ENCODE measurements at regions not wholly inside any gene's neighbourhood (a gene's known extent, or its start where the extent isn't known, plus 50 kb on each side); places are given as distances from the start of the nearest gene placed in this dataset.
A peak's percentile ranks its signal among the peaks of the same experiment; 100 is the strongest.

DNA sequence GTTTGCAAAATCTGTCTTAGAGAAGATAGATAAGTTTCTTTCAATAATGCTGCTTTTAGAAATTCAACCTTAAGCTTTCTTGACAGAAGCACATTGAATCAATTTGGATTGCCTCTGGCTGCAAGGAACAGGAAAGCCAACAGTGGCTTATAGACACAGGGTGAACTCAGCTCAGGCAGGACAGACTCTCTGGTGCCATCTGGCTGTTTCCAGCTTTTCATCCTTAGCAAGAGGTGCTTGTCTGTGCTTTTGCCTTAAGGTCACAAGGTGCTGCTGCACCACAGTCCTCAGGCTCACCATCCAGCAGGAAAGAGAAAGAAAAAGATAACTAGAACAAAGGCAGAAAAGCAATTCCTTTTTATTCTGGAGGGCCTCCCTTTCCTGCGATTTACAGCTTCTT, 93.7 kb upstream of the ETS2 start:
- peak; percentile 16 for DNase-seq

GRCh38 chr21:38712664-38713063, 93.1 kb upstream of the ETS2 start:
- no peak for DNase-seq

DNA sequence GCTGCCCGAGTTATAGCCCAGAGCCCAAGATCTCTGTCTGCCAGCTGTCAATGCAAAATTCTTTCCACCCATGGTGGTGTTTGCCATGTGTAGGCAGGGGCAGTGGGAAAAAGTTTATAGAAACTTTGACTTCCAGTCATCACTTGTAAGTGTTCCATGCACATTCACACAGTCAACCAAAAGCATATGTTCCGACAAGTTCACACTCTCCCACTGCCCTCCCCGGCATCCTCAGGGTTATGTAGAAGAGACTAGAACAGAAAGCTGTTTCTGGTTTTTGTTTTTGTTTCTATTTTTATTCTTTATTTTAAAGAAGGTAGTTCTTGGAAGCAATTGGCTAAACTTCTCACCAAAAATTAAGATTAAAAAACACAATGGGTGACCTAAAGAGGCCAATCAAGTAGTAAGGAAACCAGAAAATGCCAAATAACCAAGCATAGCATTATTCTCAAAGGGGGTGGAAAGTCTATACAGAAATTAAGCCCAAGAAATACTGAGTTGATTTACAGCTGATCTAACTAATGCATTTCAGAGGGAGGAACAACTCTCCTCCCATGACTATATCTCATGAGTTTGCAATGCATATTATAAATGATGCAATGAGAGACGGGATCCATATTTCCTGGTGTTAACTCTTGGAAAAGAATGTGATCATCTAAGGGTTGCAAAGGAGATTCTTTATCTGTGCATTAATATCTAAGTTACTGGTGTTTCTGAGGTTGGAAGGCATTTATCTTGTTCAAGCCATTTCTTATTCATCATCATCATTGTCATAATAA, 91.5 kb upstream of the ETS2 start:
- no peak for DNase-seq

DNA sequence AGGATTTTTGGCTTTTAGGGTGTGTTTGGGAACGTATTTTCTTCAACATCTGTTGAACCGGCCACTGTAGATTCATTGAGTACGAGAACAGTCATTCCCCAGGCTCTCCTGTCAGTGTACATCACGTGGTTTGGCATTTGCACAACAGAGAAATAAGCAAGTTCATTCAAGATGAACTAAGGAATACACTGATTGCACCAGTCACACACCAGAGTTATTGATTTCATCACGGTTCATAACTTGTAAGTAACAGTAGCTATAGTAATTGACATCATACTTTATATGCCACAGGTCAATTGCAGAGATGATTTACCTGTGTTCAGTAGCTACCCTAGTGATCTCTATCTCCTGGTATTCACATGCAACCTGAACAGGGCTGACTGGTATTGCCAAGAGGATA, 90.7 kb upstream of the ETS2 start:
- no peak for DNase-seq

DNA sequence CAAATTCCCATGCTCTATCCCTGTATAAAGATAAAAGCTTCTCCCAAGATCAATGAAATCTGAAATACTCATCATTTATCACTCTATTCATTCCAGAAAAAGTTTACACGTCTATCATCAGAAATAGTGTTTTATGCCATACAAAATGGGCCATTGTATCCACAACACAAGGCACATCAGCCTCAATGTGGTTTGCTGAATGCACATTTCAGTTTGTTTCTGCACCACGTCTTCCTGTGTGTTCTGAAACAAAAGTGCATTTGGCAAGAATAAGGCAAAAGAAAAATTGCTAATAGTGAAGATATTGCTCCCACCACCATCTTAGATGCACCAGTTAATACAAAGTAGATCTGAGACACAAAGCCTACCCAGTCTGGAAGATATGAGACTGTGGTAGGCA, 89.6 kb upstream of the ETS2 start:
- DNase-seq: no peak

DNA sequence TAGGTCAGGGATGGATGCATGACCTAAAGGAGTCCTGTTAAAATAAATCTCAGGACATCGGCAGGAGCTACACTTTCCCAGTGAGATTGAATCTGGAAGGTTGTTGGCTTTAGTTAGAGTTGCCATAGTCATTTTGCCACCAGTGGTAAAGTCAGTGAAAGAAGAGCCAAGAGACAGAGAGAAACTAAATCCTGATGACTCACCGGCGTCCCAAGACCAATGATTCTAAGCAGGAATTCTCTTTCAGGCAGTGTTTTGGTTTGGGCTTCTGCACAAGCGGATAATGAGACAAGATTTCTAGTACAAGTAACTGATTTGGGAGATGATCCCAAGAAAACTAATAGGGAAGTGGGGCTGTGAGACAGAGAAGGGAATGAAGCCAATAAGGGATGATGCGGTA, 88.8 kb upstream of the ETS2 start:
- DNase-seq: no peak

GRCh38 chr21:38718481-38718880, 87.2 kb upstream of the ETS2 start:
- DNase-seq: no peak

DNA sequence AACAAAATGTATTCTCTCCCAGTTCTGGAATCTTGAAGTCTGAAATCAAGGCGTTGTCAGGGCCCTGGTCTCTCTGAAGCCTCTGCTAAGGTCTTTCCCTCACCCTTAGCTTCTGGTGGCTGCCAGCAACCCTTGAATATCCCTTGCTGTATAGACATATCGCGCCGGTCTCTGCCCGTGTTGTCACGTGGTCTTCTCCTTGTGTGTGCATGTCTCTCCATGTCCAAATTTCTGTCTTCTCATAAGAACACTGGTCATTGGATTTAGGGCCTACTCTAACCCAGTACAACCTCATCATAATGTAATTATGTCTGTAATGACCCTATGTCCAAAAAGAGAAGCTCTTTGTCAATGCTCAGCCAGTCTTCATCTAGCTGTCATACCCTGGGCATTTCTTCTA, 85.7 kb upstream of the ETS2 start:
- no peak for DNase-seq

GRCh38 chr21:38721055-38721454, 84.7 kb upstream of the ETS2 start:
- no peak for DNase-seq

DNA sequence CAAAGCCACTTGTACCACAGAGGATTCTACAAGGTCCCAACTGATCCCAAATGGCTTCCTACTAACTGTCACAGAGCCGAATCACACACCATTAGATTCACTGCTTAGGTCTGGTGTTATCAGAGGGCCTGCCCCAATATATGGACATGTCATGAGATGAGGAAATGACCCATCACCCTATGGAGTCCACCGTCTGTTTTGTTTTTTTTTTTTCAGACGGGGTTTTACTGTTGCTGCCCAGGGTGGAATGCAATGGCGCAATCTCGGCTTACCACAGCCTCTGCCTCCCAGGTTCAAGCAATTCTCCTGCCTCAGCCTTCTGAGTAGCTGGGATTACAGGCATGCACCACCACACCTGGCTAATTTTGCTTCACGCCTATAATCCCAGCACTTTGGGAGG, 83.8 kb upstream of the ETS2 start:
- no peak for DNase-seq

GRCh38 chr21:38725196-38726157, 80.3 kb upstream of the ETS2 start:
- no peak for DNase-seq

DNA sequence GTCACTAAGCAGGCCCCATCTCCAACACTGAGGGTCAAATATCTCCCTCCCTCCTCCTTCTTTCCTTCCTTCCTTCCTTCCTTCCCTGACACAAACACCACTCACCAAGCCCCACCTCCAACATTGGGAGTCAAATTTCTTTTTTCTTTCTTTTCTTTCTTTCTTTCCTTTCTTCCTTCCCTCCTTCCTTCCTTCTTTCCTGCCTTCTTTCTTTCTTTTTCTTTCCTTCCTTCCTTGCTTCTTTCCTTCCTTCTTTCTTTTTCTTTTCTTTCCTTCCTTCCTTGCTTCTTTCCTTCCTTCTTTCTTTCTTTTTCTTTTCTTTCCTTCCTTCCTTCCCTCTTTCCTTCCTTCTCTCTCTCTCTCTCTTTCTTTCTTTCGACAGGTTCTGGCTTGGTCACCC, 79.2 kb upstream of the ETS2 start:
- no peak for DNase-seq

DNA sequence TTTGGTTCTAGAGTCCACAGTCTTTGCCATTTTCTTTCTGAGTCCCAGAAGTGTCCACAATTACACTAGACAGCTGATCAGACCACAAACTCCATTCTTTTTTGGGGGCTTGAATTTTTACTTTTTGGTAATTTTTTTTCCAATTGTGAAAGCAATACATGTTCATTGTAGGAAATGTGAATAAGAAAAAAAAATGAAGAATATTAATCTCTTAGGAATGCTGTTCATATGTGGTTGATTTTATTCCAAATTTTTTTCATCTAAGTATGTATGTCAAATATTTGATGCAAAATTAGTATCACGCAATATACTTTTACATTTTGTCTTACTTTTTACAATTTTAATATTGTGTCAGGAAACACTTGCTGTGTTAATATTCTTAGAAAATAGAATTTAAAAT, 76.4 kb upstream of the ETS2 start:
- no peak for DNase-seq

GRCh38 chr21:38729754-38730379, 75.9 kb upstream of the ETS2 start:
- no peak for DNase-seq

- DNase-seq: peak; percentile 78
Observed at GRCh38 chr21:38733972-38734546, 71.7 kb upstream of the ETS2 start.

DNA sequence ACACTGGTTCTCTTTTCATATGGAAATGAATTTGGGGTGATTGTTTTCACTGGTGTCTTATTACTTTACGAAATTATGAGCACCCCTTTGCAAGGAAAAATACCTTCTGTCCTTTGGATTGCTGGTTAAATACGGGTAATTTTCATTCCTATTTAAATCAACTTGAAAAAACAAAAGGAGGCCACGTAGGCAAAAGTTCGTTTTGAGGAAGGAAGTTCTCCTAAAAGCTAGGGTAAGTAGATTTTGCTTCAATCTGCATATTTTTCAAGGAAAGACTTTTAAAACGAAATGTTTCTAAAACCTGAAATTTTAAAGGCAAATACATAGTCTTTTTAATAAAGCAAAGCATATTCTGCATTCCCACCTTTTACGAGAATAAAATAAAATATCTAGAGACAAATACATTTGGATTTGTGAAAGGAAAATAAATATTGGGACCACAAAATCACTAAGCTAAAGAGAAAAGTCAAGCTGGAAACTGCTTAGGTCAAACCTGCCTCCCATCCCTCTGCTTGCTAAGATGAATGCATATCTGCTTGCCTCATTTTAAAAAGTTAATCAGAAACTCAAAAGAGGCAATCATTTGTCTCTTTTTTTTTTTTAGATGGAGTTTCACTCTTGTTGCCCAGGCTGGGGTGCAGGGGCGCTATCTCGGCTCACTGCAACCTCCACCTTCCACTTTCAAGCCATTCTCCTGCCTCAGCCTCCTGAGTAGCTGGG, 70.9 kb upstream of the ETS2 start:
- no peak for DNase-seq

- no peak for DNase-seq
Observed at GRCh38 chr21:38735626-38736206, 70.0 kb upstream of the ETS2 start.

DNA sequence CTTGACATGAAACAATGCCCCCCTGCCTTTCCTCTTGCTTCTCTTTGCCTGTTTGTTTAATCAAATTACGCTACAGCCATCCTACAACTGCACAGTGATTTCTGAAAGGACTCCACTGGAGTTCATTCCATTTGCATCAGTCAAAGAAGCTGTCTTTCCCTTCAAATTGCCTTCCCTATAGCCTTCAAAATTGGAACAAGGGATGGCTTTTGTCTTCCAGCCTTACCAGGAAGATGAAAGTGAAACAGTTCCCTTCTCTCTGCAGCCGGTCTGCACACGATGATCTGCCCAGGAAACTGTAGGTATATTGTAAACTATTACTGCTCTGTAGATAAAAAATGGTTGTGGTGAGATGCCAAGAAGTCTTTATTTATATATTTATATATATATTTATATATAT, 65.6 kb upstream of the ETS2 start:
- peak; percentile 70 for DNase-seq

GRCh38 chr21:38741092-38741949, 64.4 kb upstream of the ETS2 start:
- DNase-seq: no peak

- no peak for DNase-seq
Observed at GRCh38 chr21:38741950-38742256, 63.8 kb upstream of the ETS2 start.

- DNase-seq: no peak
Observed at GRCh38 chr21:38742580-38743260, 63.0 kb upstream of the ETS2 start.

Measured in NCI-H2029 treated with DMSO at 0.1 percent for 48 hours (cell line).